ENCODE measurements at regions not wholly inside any gene's neighbourhood (a gene's known extent, or its start where the extent isn't known, plus 50 kb on each side); places are given as distances from the start of the nearest gene placed in this dataset.

GRCh38 chr18:10290638-10291235 lies 163.7 kb upstream of the APCDD1 start:
- DNase-seq: no peak

- no peak for DNase-seq
These were observed 162.9 kb upstream of the APCDD1 start for GRCh38 chr18:10291568-10291981.

GRCh38 chr18:10293966-10294365 lies 160.5 kb upstream of the APCDD1 start:
- no peak for DNase-seq

- no peak for DNase-seq
These were observed 158.7 kb upstream of the APCDD1 start for GRCh38 chr18:10295751-10296150.

GRCh38 chr18:10296491-10296890 lies 157.9 kb upstream of the APCDD1 start:
- no peak for DNase-seq

- DNase-seq: no peak
These were observed 157.3 kb upstream of the APCDD1 start for GRCh38 chr18:10297086-10297485.

- DNase-seq: no peak
These were observed 156.1 kb upstream of the APCDD1 start for GRCh38 chr18:10298346-10298745.

GRCh38 chr18:10299643-10300042 lies 154.8 kb upstream of the APCDD1 start:
- peak; percentile 25 to 34 for DNase-seq

GRCh38 chr18:10300739-10301138 lies 153.7 kb upstream of the APCDD1 start:
- no peak for DNase-seq

- DNase-seq: no peak
These were observed 152.5 kb upstream of the APCDD1 start for GRCh38 chr18:10301831-10302483.

- DNase-seq: no peak
These were observed 151.3 kb upstream of the APCDD1 start for GRCh38 chr18:10303171-10303570.

- no peak for DNase-seq
These were observed 149.6 kb upstream of the APCDD1 start for GRCh38 chr18:10304853-10305252.

- DNase-seq: no peak
These were observed 147.7 kb upstream of the APCDD1 start for GRCh38 chr18:10306779-10307178.

GRCh38 chr18:10308154-10308553 lies 146.3 kb upstream of the APCDD1 start:
- no peak for DNase-seq

- DNase-seq: no peak
These were observed 143.8 kb upstream of the APCDD1 start for GRCh38 chr18:10310626-10311025.

GRCh38 chr18:10312326-10313015 lies 142.0 kb upstream of the APCDD1 start:
- no peak for DNase-seq

- DNase-seq: no peak
These were observed 141.5 kb upstream of the APCDD1 start for GRCh38 chr18:10313016-10313342.

- DNase-seq: no peak
These were observed 140.4 kb upstream of the APCDD1 start for GRCh38 chr18:10314066-10314465.

GRCh38 chr18:10315522-10315921 lies 138.9 kb upstream of the APCDD1 start:
- DNase-seq: peak in 1 of 2 experiments; percentile 13

GRCh38 chr18:10316778-10317177 lies 137.7 kb upstream of the APCDD1 start:
- no peak for DNase-seq

GRCh38 chr18:10317864-10318690 lies 136.4 kb upstream of the APCDD1 start:
- no peak for DNase-seq

- no peak for DNase-seq
These were observed 135.8 kb upstream of the APCDD1 start for GRCh38 chr18:10318691-10318970.

GRCh38 chr18:10319026-10319425 lies 135.4 kb upstream of the APCDD1 start:
- DNase-seq: peak in 1 of 2 experiments; percentile 4
